GM23248 (cell line): ENCODE measurements at regions not wholly inside any gene's neighbourhood (a gene's known extent, or its start where the extent isn't known, plus 50 kb on each side); places are given as distances from the start of the nearest gene placed in this dataset.
A peak's percentile ranks its signal among the peaks of the same experiment; 100 is the strongest.

ENCODE experiments used
- DNase-seq: peaks from one replicate; pipeline ENCODE4 v3.0.0-alpha.2; 2015
- H2AFZ ChIP-seq: fragments of 200-600 bp; sonication (generic); 2 replicates; pipeline ENCODE4 v1.6.1; 2016; ENCODE audit warnings: antibody characterized with exemption
- H3F3A ChIP-seq: fragments of 200-600 bp; sonication (generic); 2 replicates; pipeline ENCODE4 v1.6.1; 2016; ENCODE audit warnings: mild to moderate bottlenecking, antibody characterized with exemption, mixed run types; ENCODE audit not compliant: insufficient read depth
- H3K27ac ChIP-seq: fragments of 200-600 bp; sonication (generic); 2 replicates; pipeline ENCODE4 v1.5.1; 2016; ENCODE audit warnings: mild to moderate bottlenecking
- H3K27me3 ChIP-seq: fragments of 200-600 bp; sonication (generic); replicated peaks from 2 replicates; pipeline ENCODE4 v1.6.1; 2016; ENCODE audit warnings: mild to moderate bottlenecking; ENCODE audit not compliant: insufficient read depth
- H3K36me3 ChIP-seq: fragments of 200-600 bp; sonication (generic); 2 replicates; pipeline ENCODE4 v1.6.1; 2016; ENCODE audit warnings: low read depth, mild to moderate bottlenecking
- H3K4me1 ChIP-seq: fragments of 200-600 bp; sonication (generic); 2 replicates; pipeline ENCODE4 v1.6.1; 2016; ENCODE audit warnings: mild to moderate bottlenecking; ENCODE audit not compliant: insufficient read depth
- H3K4me2 ChIP-seq: fragments of 200-600 bp; sonication (generic); one replicate; pipeline ENCODE4 v1.6.1; 2016; ENCODE audit warnings: mild to moderate bottlenecking; ENCODE audit not compliant: unreplicated experiment
- H3K4me3 ChIP-seq: fragments of 200-600 bp; sonication (generic); 2 replicates; pipeline ENCODE4 v1.5.1; 2016; ENCODE audit warnings: mild to moderate bottlenecking
- H3K79me2 ChIP-seq: fragments of 200-600 bp; sonication (generic); 2 replicates; pipeline ENCODE4 v1.6.1; 2016; ENCODE audit warnings: mild to moderate bottlenecking; ENCODE audit not compliant: insufficient read depth
- H3K9ac ChIP-seq: fragments of 200-600 bp; sonication (generic); 2 replicates; pipeline ENCODE4 v1.6.1; 2016; ENCODE audit warnings: mild to moderate bottlenecking
- H3K9me2 ChIP-seq: fragments of 200-600 bp; sonication (generic); 2 replicates; pipeline ENCODE4 v1.6.1; 2016; ENCODE audit warnings: mixed run types, mild to moderate bottlenecking, moderate library complexity; ENCODE audit not compliant: insufficient read depth
- H3K9me3 ChIP-seq: fragments of 200-600 bp; sonication (generic); one replicate; pipeline ENCODE4 v1.6.1; 2017; ENCODE audit warnings: low read depth
- H4K20me1 ChIP-seq: fragments of 200-600 bp; sonication (generic); 2 replicates; pipeline ENCODE4 v1.6.0; 2016; ENCODE audit not compliant: insufficient read depth
- EZH2 ChIP-seq: fragments of 200-600 bp; sonication (generic); IDR thresholded peaks from 2 replicates; pipeline ENCODE4 v1.6.1; 2018; ENCODE audit warnings: antibody characterized with exemption, mild to moderate bottlenecking; ENCODE audit not compliant: insufficient read depth, poor library complexity, severe bottlenecking
- EZH2phosphoT487 ChIP-seq: fragments of 200-600 bp; sonication (generic); IDR thresholded peaks from 2 replicates; pipeline ENCODE4 v1.6.1; 2018; ENCODE audit warnings: antibody characterized with exemption, moderate library complexity, mild to moderate bottlenecking, low read depth; ENCODE audit not compliant: insufficient read depth
- WGBS, 2 experiments: methylation state at CpG; one replicate each; pipeline ENCODE4 v1.1.6; 2015 to 2017; ENCODE audit warnings: low lambda C conversion rate in 2 of 2, low coverage in 1 of 2; ENCODE audit errors: missing lambda C conversion rate in 2 of 2; 5-methylcytosine and 5-hydroxymethylcytosine counted together
- in situ Hi-C: fragments of 300-500 bp; cut with MboI; formaldehyde crosslinking; loops from 2 replicates; pipeline ENCODE4 v1.15.0; 2020

DNA sequence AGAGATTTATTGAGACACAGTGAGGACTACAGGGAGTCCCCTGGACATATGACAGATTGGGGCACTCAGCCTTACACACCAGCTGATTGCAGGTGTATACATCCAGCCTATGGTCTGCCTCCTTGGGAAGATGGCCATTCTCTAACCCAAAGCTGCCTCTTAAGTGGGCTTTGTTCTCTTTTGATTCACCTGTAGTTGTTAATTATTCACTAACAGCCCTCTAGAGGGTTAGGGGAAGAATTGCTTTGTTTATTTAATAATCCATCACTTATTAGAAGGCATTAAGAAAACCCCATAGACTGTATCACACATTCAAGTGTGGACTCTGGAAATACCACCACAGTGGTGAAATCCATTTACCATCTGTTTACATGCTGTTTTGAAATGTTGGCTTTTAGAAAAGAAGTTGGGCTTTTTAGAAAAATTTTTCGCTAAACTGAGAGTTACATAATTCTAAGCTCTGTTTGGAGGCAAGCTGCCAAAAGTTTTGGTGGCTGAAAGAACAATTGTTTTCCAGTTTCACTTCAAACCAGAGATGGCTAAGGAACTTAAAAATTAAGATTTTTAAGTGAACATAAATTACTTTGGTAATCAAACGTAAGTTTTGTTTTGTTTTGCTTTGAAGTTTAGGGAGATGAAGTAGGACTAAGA, 379.1 kb downstream of the ADRA2A start:
- in situ Hi-C loops = no loop called here
- Histone ChIP-seq H3K9ac (no peak overlapping the region), H3K27ac (no peak overlapping the region), H3K9me2 (no peaks in the 10 kb centered on the region), H3K27me3 (no peaks in the 10 kb centered on the region), H3K4me2 (no peak overlapping the region), H2AFZ (peak overlapping the region; percentile 53), H3K79me2 (no peaks in the 10 kb centered on the region), H4K20me1 (no peaks in the 10 kb centered on the region), H3F3A (0 out of 2 replicates have a peak, but pooled peaks cover 8% of the 10 kb centered on the region), H3K4me1 (peaks cover 8% of the 10 kb centered on the region), H3K4me3 (no peak overlapping the region), H3K9me3 (no peaks in the 10 kb centered on the region), H3K36me3 (no peaks in the 10 kb centered on the region)
- TF ChIP-seq EZH2 (no peak), EZH2phosphoT487 (no peak)
- 8 to 12% methylated on average over 2 of the region's 2 CpGs for WGBS, 2 experiments
- peak; percentile 39 for DNase-seq

DNA sequence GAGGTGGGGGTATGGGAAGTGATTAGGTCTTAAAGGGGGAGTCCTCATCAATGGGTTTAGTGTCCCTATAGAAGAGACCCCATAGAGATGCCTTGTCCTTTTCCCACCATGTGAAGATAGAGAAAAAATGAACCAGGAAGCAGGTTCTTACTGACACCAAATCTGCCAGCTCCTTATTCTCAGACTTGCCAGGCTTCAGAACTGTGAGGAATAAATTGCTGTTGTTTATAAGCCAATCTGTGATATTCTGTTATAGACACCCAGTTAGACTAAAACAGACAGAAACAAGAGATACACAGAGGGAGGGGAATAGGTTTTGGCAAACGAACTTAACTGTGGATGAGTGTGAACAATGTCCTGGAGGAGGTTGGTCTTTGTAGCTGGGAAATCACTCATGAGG, 381.4 kb downstream of the ADRA2A start:
- H2AFZ ChIP-seq = no peak overlapping the region
- H3K9me2 ChIP-seq = no peaks in the 10 kb centered on the region
- H3K9me3 ChIP-seq = no peaks in the 10 kb centered on the region
- H3K4me2 ChIP-seq = no peak overlapping the region
- H4K20me1 ChIP-seq = no peaks in the 10 kb centered on the region
- no peak overlapping the region for H3K27ac ChIP-seq
- TF ChIP-seq EZH2phosphoT487 (no peak), EZH2 (no peak)
- H3F3A ChIP-seq = 0 out of 2 replicates have a peak, but pooled peaks cover 8% of the 10 kb centered on the region
- no peaks in the 10 kb centered on the region for H3K79me2 ChIP-seq
- H3K4me3 ChIP-seq = no peak overlapping the region
- H3K9ac ChIP-seq = no peak overlapping the region
- no peaks in the 10 kb centered on the region for H3K27me3 ChIP-seq
- 25 to 27% methylated on average over 1 of the region's 1 CpG for WGBS, 2 experiments
- in situ Hi-C loops = no loop called here
- no peaks in the 10 kb centered on the region for H3K36me3 ChIP-seq
- no peak for DNase-seq
- peaks cover 8% of the 10 kb centered on the region for H3K4me1 ChIP-seq

GRCh38 chr10:111459967-111460366, 383.1 kb downstream of the ADRA2A start:
- no peaks in the 10 kb centered on the region for H3K9me2 ChIP-seq
- no peaks in the 10 kb centered on the region for H3K79me2 ChIP-seq
- 0 out of 2 replicates have a peak, but pooled peaks cover 8% of the 10 kb centered on the region for H3F3A ChIP-seq
- H3K4me2 ChIP-seq = no peak overlapping the region
- no peaks in the 10 kb centered on the region for H3K9me3 ChIP-seq
- H3K9ac ChIP-seq = no peak overlapping the region
- H2AFZ ChIP-seq = no peak overlapping the region
- no peak for DNase-seq
- in situ Hi-C loops = no loop called here
- no peak for TF ChIP-seq EZH2
- no peak for TF ChIP-seq EZH2phosphoT487
- H3K4me1 ChIP-seq = peaks cover 8% of the 10 kb centered on the region
- no peak overlapping the region for H3K27ac ChIP-seq
- no peaks in the 10 kb centered on the region for H3K36me3 ChIP-seq
- no peaks in the 10 kb centered on the region for H4K20me1 ChIP-seq
- no peaks in the 10 kb centered on the region for H3K27me3 ChIP-seq
- H3K4me3 ChIP-seq = no peak overlapping the region
- 73 to 79% methylated on average over 2 of the region's 2 CpGs for WGBS, 2 experiments

DNA sequence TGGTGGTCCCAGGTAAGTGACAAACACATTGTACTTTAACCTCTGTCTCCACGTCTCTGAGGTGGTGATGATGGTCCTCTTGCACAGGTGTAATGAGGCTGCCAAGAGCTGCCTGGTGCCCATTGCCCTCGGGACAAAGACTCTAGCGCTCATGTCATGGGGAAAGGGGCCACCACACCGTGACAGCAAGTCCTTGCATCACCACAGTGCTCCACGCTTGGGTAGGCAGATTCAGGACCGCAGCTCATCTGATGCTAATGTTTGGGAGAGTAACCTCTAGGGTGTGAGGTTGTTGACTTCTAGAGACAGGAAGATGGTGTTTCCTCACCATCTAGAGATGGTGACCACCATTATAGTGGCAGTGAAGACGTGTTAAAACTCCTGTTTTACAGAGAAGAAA, 395.6 kb downstream of the ADRA2A start:
- Histone ChIP-seq H3F3A (peaks cover 6% of the 10 kb centered on the region; the same call in 1 of the 2 replicates), H3K36me3 (no peaks in the 10 kb centered on the region), H3K4me1 (peaks cover 23% of the 10 kb centered on the region), H3K9ac (no peak overlapping the region), H3K4me3 (no peak overlapping the region), H3K9me3 (no peaks in the 10 kb centered on the region), H2AFZ (no peak overlapping the region), H3K27me3 (no peaks in the 10 kb centered on the region), H3K27ac (no peak overlapping the region), H3K4me2 (no peak overlapping the region), H4K20me1 (no peaks in the 10 kb centered on the region), H3K9me2 (no peaks in the 10 kb centered on the region), H3K79me2 (no peaks in the 10 kb centered on the region)
- TF ChIP-seq EZH2 (no peak), EZH2phosphoT487 (no peak)
- WGBS, 2 experiments = 81 to 83% methylated on average over 7 of the region's 7 CpGs
- no peak for DNase-seq
- in situ Hi-C loops = no loop called here
